Mesenchymal stem cell (in vitro differentiated cells and primary cell): ENCODE measurements at regions not wholly inside any gene's neighbourhood (a gene's known extent, or its start where the extent isn't known, plus 50 kb on each side); places are given as distances from the start of the nearest gene placed in this dataset.
"Not testable (repeated sequence)": the region's sequence is repeated elsewhere in the genome, so short reads cannot be mapped to it uniquely, and the experiment has no call there.

Source experiments
- DNase-seq: peaks from one replicate; pipeline ENCODE4 v3.0.0-alpha.2; 2013
- H2AFZ ChIP-seq: one replicate; pipeline ENCODE4 v1.6.1; 2013; ENCODE audit warnings: low read depth, mild to moderate bottlenecking, control low read depth, inconsistent platforms, low read length, moderate library complexity
- H2AK5ac ChIP-seq: 2 replicates; pipeline ENCODE4 v1.6.1; 2013; ENCODE audit warnings: low read length, moderate library complexity, mild to moderate bottlenecking, inconsistent platforms; ENCODE audit not compliant: severe bottlenecking
- H2BK120ac ChIP-seq: one replicate; pipeline ENCODE4 v1.6.1; 2013; ENCODE audit warnings: low read depth, mild to moderate bottlenecking, inconsistent platforms, low read length, moderate library complexity
- H2BK12ac ChIP-seq, 2 experiments: one replicate each; pipeline ENCODE4 v1.6.1; 2013; ENCODE audit warnings: inconsistent platforms in 2 of 2, low read length in 2 of 2, mild to moderate bottlenecking in 2 of 2, moderate library complexity in 2 of 2, control low read depth in 1 of 2
- H2BK15ac ChIP-seq: one replicate; pipeline ENCODE4 v1.6.1; 2013; ENCODE audit warnings: mild to moderate bottlenecking, low read depth, inconsistent platforms; ENCODE audit not compliant: poor library complexity, severe bottlenecking
- H2BK5ac ChIP-seq: 2 replicates; pipeline ENCODE4 v1.6.1; 2013; ENCODE audit warnings: low read depth, mild to moderate bottlenecking, low read length, control low read depth, inconsistent platforms; ENCODE audit not compliant: poor library complexity, severe bottlenecking
- H3K14ac ChIP-seq, 2 experiments: one replicate each; pipeline ENCODE4 v1.6.1; 2013; ENCODE audit warnings: inconsistent platforms in 2 of 2, low read length in 2 of 2, control low read depth in 1 of 2, mild to moderate bottlenecking in 1 of 2, moderate library complexity in 1 of 2
- H3K18ac ChIP-seq, 2 experiments: one replicate each; pipeline ENCODE4 v1.6.1; 2013; ENCODE audit warnings: inconsistent platforms in 2 of 2, low read length in 2 of 2, control low read depth in 1 of 2, low read depth in 1 of 2, mild to moderate bottlenecking in 1 of 2
- H3K23ac ChIP-seq, 2 experiments: one replicate each; pipeline ENCODE4 v1.6.1; 2013; ENCODE audit warnings: inconsistent platforms in 2 of 2, low read length in 2 of 2, mild to moderate bottlenecking in 2 of 2, moderate library complexity in 2 of 2, control low read depth in 1 of 2
- H3K27ac ChIP-seq: 2 replicates; pipeline ENCODE4 v1.5.1; 2013; ENCODE audit warnings: mild to moderate bottlenecking, moderate library complexity, low read length, control low read depth, inconsistent platforms; ENCODE audit not compliant: poor library complexity, severe bottlenecking
- H3K27me3 ChIP-seq, 2 experiments: 2 replicates each; pipeline versions ENCODE4 v1.6.1 to v1.7.0; 2013; ENCODE audit warnings: low read length in 2 of 2, mild to moderate bottlenecking in 2 of 2, moderate library complexity in 2 of 2, control low read depth in 1 of 2, inconsistent platforms in 1 of 2; ENCODE audit not compliant: control insufficient read depth in 1 of 2, insufficient read depth in 1 of 2
- H3K36me3 ChIP-seq, 2 experiments: 2 replicates each; pipeline versions ENCODE4 v1.6.1 to v1.7.0; 2013; ENCODE audit warnings: low read length in 2 of 2, control low read depth in 1 of 2, inconsistent platforms in 1 of 2, low read depth in 1 of 2, mild to moderate bottlenecking in 1 of 2; ENCODE audit not compliant: insufficient read depth in 2 of 2, control insufficient read depth in 1 of 2
- H3K4ac ChIP-seq, 2 experiments: one replicate each; pipeline ENCODE4 v1.6.1; 2013; ENCODE audit warnings: inconsistent platforms in 2 of 2, low read length in 2 of 2, mild to moderate bottlenecking in 2 of 2, moderate library complexity in 2 of 2, control low read depth in 1 of 2, low read depth in 1 of 2
- H3K4me1 ChIP-seq: 2 replicates; pipeline ENCODE4 v1.6.1; 2013; ENCODE audit warnings: low read depth, low read length, control low read depth; ENCODE audit not compliant: control insufficient read depth, insufficient read depth
- H3K4me2 ChIP-seq: 2 replicates; pipeline ENCODE4 v1.6.1; 2013; ENCODE audit warnings: low read length, mild to moderate bottlenecking, inconsistent platforms; ENCODE audit not compliant: poor library complexity, severe bottlenecking
- H3K4me3 ChIP-seq, 2 experiments: 2 replicates each; pipeline versions ENCODE4 v1.5.1 to v1.7.0; 2013; ENCODE audit warnings: low read length in 2 of 2, mild to moderate bottlenecking in 2 of 2, control low read depth in 1 of 2, low read depth in 1 of 2; ENCODE audit not compliant: insufficient read depth in 1 of 2
- H3K79me1 ChIP-seq: replicated peaks from 2 replicates; pipeline ENCODE4 v1.6.1; 2013; ENCODE audit warnings: mild to moderate bottlenecking, control low read depth, low read length, inconsistent platforms; ENCODE audit not compliant: poor library complexity, severe bottlenecking
- H3K9ac ChIP-seq: 2 replicates; pipeline ENCODE4 v1.7.0; 2013; ENCODE audit warnings: mild to moderate bottlenecking, low read length, moderate library complexity
- H3K9me3 ChIP-seq: 2 replicates; pipeline ENCODE4 v1.7.0; 2013; ENCODE audit warnings: mild to moderate bottlenecking, low read length; ENCODE audit not compliant: control insufficient read depth
- H4K8ac ChIP-seq: one replicate; pipeline ENCODE4 v1.6.1; 2013; ENCODE audit warnings: inconsistent platforms, mild to moderate bottlenecking, low read length, moderate library complexity
- H4K91ac ChIP-seq: one replicate; pipeline ENCODE4 v1.6.1; 2013; ENCODE audit warnings: mild to moderate bottlenecking, low read length, inconsistent platforms
- WGBS: methylation state at CpG from one replicate; pipeline ENCODE4 v1.1.7; 2013; ENCODE audit warnings: mixed read lengths; 5-methylcytosine and 5-hydroxymethylcytosine counted together

GRCh38 chr5:111927191-111927590, 170.2 kb upstream of the NREP start:
- H3K9me3 ChIP-seq: no peaks in the 10 kb centered on the region
- H2BK5ac ChIP-seq: no peak overlapping the region
- H3K9ac ChIP-seq: no peak overlapping the region
- no peak overlapping the region for H2AFZ ChIP-seq
- no peaks in the 10 kb centered on the region for H3K27me3 ChIP-seq
- no peak overlapping the region for H2BK120ac ChIP-seq
- no peak overlapping the region for H2AK5ac ChIP-seq
- H3K14ac ChIP-seq: no peak overlapping the region
- H3K4ac ChIP-seq: no peak overlapping the region
- H2BK15ac ChIP-seq: no peak overlapping the region
- DNase-seq: no peak
- no peak overlapping the region for H3K4me2 ChIP-seq
- no peak overlapping the region for H3K4me3 ChIP-seq
- H4K91ac ChIP-seq: no peak overlapping the region
- H3K18ac ChIP-seq: no peak overlapping the region
- H3K27ac ChIP-seq: no peak overlapping the region
- H4K8ac ChIP-seq: no peak overlapping the region
- no peaks in the 10 kb centered on the region for H3K4me1 ChIP-seq
- H3K23ac ChIP-seq: no peak overlapping the region
- no peaks in the 10 kb centered on the region for H3K36me3 ChIP-seq
- no peaks in the 10 kb centered on the region for H3K79me1 ChIP-seq
- H2BK12ac ChIP-seq: no peak overlapping the region
- 100% methylated on average over 2 of the region's 2 CpGs for WGBS

GRCh38 chr5:111926026-111926425, 169.0 kb upstream of the NREP start:
- H3K79me1 ChIP-seq: no peaks in the 10 kb centered on the region
- no peak overlapping the region for H2BK5ac ChIP-seq
- no peak overlapping the region for H2BK12ac ChIP-seq
- H4K8ac ChIP-seq: no peak overlapping the region
- H3K27me3 ChIP-seq: no peaks in the 10 kb centered on the region
- no peak overlapping the region for H2BK15ac ChIP-seq
- no peak overlapping the region for H3K4me3 ChIP-seq
- no peak overlapping the region for H3K23ac ChIP-seq
- no peak overlapping the region for H3K4me2 ChIP-seq
- no peaks in the 10 kb centered on the region for H3K4me1 ChIP-seq
- no peaks in the 10 kb centered on the region for H3K36me3 ChIP-seq
- H2BK120ac ChIP-seq: no peak overlapping the region
- no peak overlapping the region for H3K14ac ChIP-seq
- no peak overlapping the region for H3K18ac ChIP-seq
- no peak overlapping the region for H4K91ac ChIP-seq
- no peak overlapping the region for H3K27ac ChIP-seq
- no peak for DNase-seq
- H3K4ac ChIP-seq: no peak overlapping the region
- WGBS: 94% methylated on average over 3 of the region's 3 CpGs
- no peaks in the 10 kb centered on the region for H3K9me3 ChIP-seq
- H2AK5ac ChIP-seq: no peak overlapping the region
- H3K9ac ChIP-seq: no peak overlapping the region
- no peak overlapping the region for H2AFZ ChIP-seq

GRCh38 chr5:111922344-111922743, 165.3 kb upstream of the NREP start:
- no peak overlapping the region for H3K14ac ChIP-seq
- no peak overlapping the region for H2AK5ac ChIP-seq
- H3K27me3 ChIP-seq: no peaks in the 10 kb centered on the region
- H2AFZ ChIP-seq: no peak overlapping the region
- H3K4me3 ChIP-seq: no peak overlapping the region
- H4K8ac ChIP-seq: no peak overlapping the region
- H3K36me3 ChIP-seq: no peaks in the 10 kb centered on the region
- DNase-seq: no peak
- no peak overlapping the region for H2BK12ac ChIP-seq
- H2BK5ac ChIP-seq: no peak overlapping the region
- no peak overlapping the region for H3K18ac ChIP-seq
- no peaks in the 10 kb centered on the region for H3K4me1 ChIP-seq
- H2BK15ac ChIP-seq: no peak overlapping the region
- no peaks in the 10 kb centered on the region for H3K79me1 ChIP-seq
- no peak overlapping the region for H2BK120ac ChIP-seq
- H3K4ac ChIP-seq: no peak overlapping the region
- no peak overlapping the region for H3K9ac ChIP-seq
- no peak overlapping the region for H4K91ac ChIP-seq
- no peaks in the 10 kb centered on the region for H3K9me3 ChIP-seq
- 100% methylated on average over 3 of the region's 4 CpGs for WGBS
- H3K23ac ChIP-seq: no peak overlapping the region
- no peak overlapping the region for H3K4me2 ChIP-seq
- H3K27ac ChIP-seq: no peak overlapping the region

GRCh38 chr5:111921691-111922090, 164.7 kb upstream of the NREP start:
- H4K8ac ChIP-seq, H3K4me2 ChIP-seq, DNase-seq, H3K14ac ChIP-seq, H3K79me1 ChIP-seq, H3K36me3 ChIP-seq, H2BK12ac ChIP-seq, H2BK120ac ChIP-seq, H2AFZ ChIP-seq, H3K4ac ChIP-seq, H3K18ac ChIP-seq, H4K91ac ChIP-seq, H2AK5ac ChIP-seq, H3K23ac ChIP-seq, H3K4me3 ChIP-seq, H3K9ac ChIP-seq, H3K4me1 ChIP-seq, H2BK5ac ChIP-seq, H3K9me3 ChIP-seq, H2BK15ac ChIP-seq, H3K27me3 ChIP-seq, H3K27ac ChIP-seq: not testable (repeated sequence)
- WGBS: no CpG with 5 or more reads among the region's 2 CpGs
